GM12872 (cell line): ENCODE measurements at regions not wholly inside any gene's neighbourhood (a gene's known extent, or its start where the extent isn't known, plus 50 kb on each side); places are given as distances from the start of the nearest gene placed in this dataset.

ENCODE experiments used
- CTCF ChIP-seq: IDR thresholded peaks from 3 replicates; pipeline ENCODE4 v1.5.1; 2011; ENCODE audit warnings: low read depth, mild to moderate bottlenecking, low read length, moderate library complexity; ENCODE audit not compliant: insufficient read depth

DNA sequence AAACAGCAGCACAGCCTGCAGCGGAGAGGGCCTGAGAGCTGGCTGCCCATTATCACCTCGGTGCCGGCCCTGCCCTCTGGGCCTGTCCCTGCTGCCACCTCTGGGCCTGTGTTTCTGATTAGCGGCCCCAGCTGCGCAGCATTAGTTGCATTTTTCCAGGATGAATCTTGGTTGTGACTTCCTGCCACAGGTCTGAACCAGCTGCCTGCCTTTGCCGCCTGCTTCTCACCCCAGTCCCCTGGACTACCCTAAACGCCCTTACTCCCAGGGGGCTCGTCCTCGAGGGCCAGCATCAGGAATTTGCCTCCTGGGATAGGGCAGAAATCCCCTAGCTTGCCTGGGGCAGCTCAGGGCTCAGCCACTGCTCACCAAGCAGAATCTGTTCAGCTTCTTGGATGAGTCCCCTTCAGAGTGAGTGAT, 342.8 kb downstream of the DYSF start:
- no peak for TF ChIP-seq CTCF

DNA sequence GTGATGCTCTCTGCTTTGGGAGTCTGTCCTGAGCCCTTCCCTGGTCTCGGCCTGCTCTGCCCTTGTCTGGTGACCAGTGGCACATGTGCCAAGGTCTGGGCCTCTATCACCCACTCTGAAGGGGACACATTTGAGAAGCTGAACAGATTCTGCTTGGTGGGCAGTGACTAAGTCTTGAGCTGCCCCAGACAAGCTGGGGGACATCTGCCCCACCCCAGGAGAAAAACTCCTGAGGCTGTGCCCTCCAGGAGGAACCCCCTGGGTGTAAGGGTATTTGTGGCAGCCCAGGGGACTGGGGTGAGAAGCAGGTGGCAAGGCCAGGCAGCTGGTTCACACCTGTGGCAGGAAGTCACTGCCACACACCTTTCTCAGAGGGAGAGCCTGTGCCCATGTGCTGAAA, 342.1 kb downstream of the DYSF start:
- TF ChIP-seq CTCF = no peak

GRCh38 chr2:71794611-71795010, 341.2 kb downstream of the DYSF start:
- no peak for TF ChIP-seq CTCF

GRCh38 chr2:71793926-71794325, 340.6 kb downstream of the DYSF start:
- TF ChIP-seq CTCF = no peak

GRCh38 chr2:71792926-71793761, 339.8 kb downstream of the DYSF start:
- TF ChIP-seq CTCF = no peak

GRCh38 chr2:71791501-71792135, 338.3 kb downstream of the DYSF start:
- no peak for TF ChIP-seq CTCF

- TF ChIP-seq CTCF = no peak
Observed at GRCh38 chr2:71791061-71791450, 337.7 kb downstream of the DYSF start.
